ENCODE measurements at regions not wholly inside any gene's neighbourhood (a gene's known extent, or its start where the extent isn't known, plus 50 kb on each side); places are given as distances from the start of the nearest gene placed in this dataset.

DNA sequence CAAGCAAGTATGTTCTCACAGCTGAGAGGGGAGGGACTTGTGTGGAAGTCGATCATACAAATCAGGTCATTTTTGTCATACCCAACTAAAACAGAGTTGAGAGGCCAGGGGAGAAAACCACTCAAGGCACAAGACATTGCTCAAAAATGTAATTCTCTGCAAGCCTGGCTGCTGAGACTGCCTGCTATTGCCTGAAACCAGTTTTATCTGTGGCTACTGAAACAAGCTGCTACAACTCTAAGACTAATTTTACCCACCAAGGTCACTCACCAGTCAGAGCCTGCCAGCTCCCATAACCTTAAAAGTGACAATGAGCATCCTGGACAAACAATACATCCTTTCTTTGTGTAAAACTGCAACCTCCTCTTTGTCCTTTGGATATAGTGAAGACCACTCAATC lies 54.1 kb upstream of the CST7 start:
- DNase-seq: no peak
- Histone ChIP-seq H3K27ac (no peak overlapping the region), H3K4me1 (no peaks in the 10 kb centered on the region), H3K9me3 (no peaks in the 10 kb centered on the region), H3K4me3 (no peak overlapping the region), H3K36me3 (no peaks in the 10 kb centered on the region), H3K27me3 (no peaks in the 10 kb centered on the region)
- TF ChIP-seq CTCF (IDR thresholded peaks at IDR 0.05 in 4 of 5, conservative IDR thresholded peaks at IDR 0.05 in 1 of 5): no peak
- intact Hi-C loops (cut with DNase I; ENCODE audit: low total_unique reads): no loop called here
- no peak for ATAC-seq
- in situ Hi-C loops (cut with MboI; ENCODE audit: low sequenced_read_pairs in 4 of 4): no loop called here

- Histone ChIP-seq H3K36me3 (no peaks in the 10 kb centered on the region), H3K27me3 (no peaks in the 10 kb centered on the region), H3K9me3 (no peaks in the 10 kb centered on the region), H3K4me3 (no peak overlapping the region), H3K27ac (no peak overlapping the region), H3K4me1 (no peaks in the 10 kb centered on the region)
- ATAC-seq (no peak), DNase-seq (no peak)
- no peak for TF ChIP-seq CTCF (IDR thresholded peaks at IDR 0.05 in 4 of 5, conservative IDR thresholded peaks at IDR 0.05 in 1 of 5)
- no peak for TF ChIP-seq POLR2A (IDR thresholded peaks at IDR 0.05)
- intact Hi-C loops (cut with DNase I; ENCODE audit: low total_unique reads): no loop called here
- in situ Hi-C loops (cut with MboI; ENCODE audit: low sequenced_read_pairs in 4 of 4): no loop called here
Observed at GRCh38 chr20:24895431-24895830, 53.6 kb upstream of the CST7 start.

GRCh38 chr20:24895898-24896658 lies 53.0 kb upstream of the CST7 start:
- ATAC-seq (no peak), DNase-seq (no peak)
- no peak overlapping the region for H3K27ac ChIP-seq
- H3K9me3 ChIP-seq: no peaks in the 10 kb centered on the region
- in situ Hi-C loops (cut with MboI; ENCODE audit: low sequenced_read_pairs in 4 of 4) (no loop called here), intact Hi-C loops (cut with DNase I; ENCODE audit: low total_unique reads) (no loop called here)
- H3K4me3 ChIP-seq: no peak overlapping the region
- H3K36me3 ChIP-seq: no peaks in the 10 kb centered on the region
- H3K4me1 ChIP-seq: no peaks in the 10 kb centered on the region
- no peaks in the 10 kb centered on the region for H3K27me3 ChIP-seq
- no peak for TF ChIP-seq CTCF (IDR thresholded peaks at IDR 0.05 in 4 of 5, conservative IDR thresholded peaks at IDR 0.05 in 1 of 5)
- TF ChIP-seq POLR2A (IDR thresholded peaks at IDR 0.05): no peak

GRCh38 chr20:24896984-24897383 lies 52.1 kb upstream of the CST7 start:
- intact Hi-C loops (cut with DNase I; ENCODE audit: low total_unique reads): no loop called here
- H3K9me3 ChIP-seq: no peaks in the 10 kb centered on the region
- no peaks in the 10 kb centered on the region for H3K27me3 ChIP-seq
- H3K36me3 ChIP-seq: no peaks in the 10 kb centered on the region
- no peak for ATAC-seq
- in situ Hi-C loops (cut with MboI; ENCODE audit: low sequenced_read_pairs in 4 of 4): no loop called here
- no peaks in the 10 kb centered on the region for H3K4me1 ChIP-seq
- H3K4me3 ChIP-seq: no peak overlapping the region
- TF ChIP-seq CTCF (IDR thresholded peaks at IDR 0.05 in 4 of 5, conservative IDR thresholded peaks at IDR 0.05 in 1 of 5): no peak
- TF ChIP-seq POLR2A (IDR thresholded peaks at IDR 0.05): no peak
- H3K27ac ChIP-seq: no peak overlapping the region
- DNase-seq: no peak

DNA sequence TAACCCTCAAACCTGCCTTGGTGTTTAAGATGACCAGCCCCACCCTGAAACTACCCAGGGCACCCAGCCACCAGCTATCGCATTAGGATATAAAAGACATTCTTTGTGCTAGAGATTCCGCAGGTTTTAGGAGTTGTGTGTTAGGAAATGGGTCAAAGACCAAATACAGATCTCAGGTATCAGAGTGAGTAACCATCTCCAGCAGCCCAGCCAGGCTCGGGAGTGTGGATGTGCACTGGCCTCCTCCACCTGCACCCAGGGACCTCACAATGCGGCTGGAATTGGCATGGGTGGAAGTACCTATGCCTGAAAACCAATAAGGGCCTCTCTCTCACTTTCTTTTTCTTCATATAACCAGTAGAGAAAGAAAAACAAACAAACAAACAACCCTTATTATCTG lies 51.1 kb upstream of the CST7 start:
- H3K27ac ChIP-seq: no peak overlapping the region
- H3K4me1 ChIP-seq: no peaks in the 10 kb centered on the region
- H3K36me3 ChIP-seq: no peaks in the 10 kb centered on the region
- in situ Hi-C loops (cut with MboI; ENCODE audit: low sequenced_read_pairs in 4 of 4): no loop called here
- intact Hi-C loops (cut with DNase I; ENCODE audit: low total_unique reads): no loop called here
- DNase-seq (no peak), ATAC-seq (no peak)
- H3K4me3 ChIP-seq: no peak overlapping the region
- TF ChIP-seq POLR2A (IDR thresholded peaks at IDR 0.05) (no peak), CTCF (IDR thresholded peaks at IDR 0.05 in 4 of 5, conservative IDR thresholded peaks at IDR 0.05 in 1 of 5) (no peak)
- no peaks in the 10 kb centered on the region for H3K27me3 ChIP-seq
- no peaks in the 10 kb centered on the region for H3K9me3 ChIP-seq
